PC-3 (cell line): ENCODE measurements at regions not wholly inside any gene's neighbourhood (a gene's known extent, or its start where the extent isn't known, plus 50 kb on each side); places are given as distances from the start of the nearest gene placed in this dataset.

Experiments used
- ATAC-seq: fragments of 200-7000 bp; cut with Tn5 transposase; 2 replicates; pipeline ENCODE4 v1.9.1; 2020; ENCODE audit warnings: mild to moderate bottlenecking, moderate library complexity
- BruUV-seq: library from RNA; stranded (reverse); fragments of 400-500 nt; replicated peaks from 2 replicates; lab custom pipeline; 2021; lab: Mats Ljungman, UMichigan
- CTCF ChIA-PET: fragments of 300-600 bp; sonication (Branson Sonifier 250); formaldehyde crosslinking; loops from one replicate; lab custom pipeline; 2022; ENCODE audit warnings: antibody characterized with exemption; lab: Charles Lee
- POLR2A ChIA-PET: fragments of 300-600 bp; sonication (Branson Sonifier 250); formaldehyde crosslinking; loops from one replicate; lab custom pipeline; 2022; ENCODE audit warnings: antibody characterized with exemption; ENCODE audit not compliant: unreplicated experiment; lab: Charles Lee
- DNase-seq: peaks from one replicate; pipeline ENCODE4 v3.0.0-alpha.2; 2015
- H2AFZ ChIP-seq: fragments of 300-600 bp; sonication (generic); 2 replicates; pipeline ENCODE4 v1.6.0; 2016; ENCODE audit warnings: antibody characterized with exemption, low read length
- H3F3A ChIP-seq: fragments of 300-600 bp; sonication (generic); one replicate; pipeline ENCODE4 v1.6.0; 2017; ENCODE audit warnings: antibody characterized with exemption, low read length, control low read depth, mild to moderate bottlenecking; ENCODE audit not compliant: unreplicated experiment
- H3K27ac ChIP-seq: fragments of 300-600 bp; sonication (generic); 2 replicates; pipeline ENCODE4 v1.5.1; 2016; ENCODE audit warnings: mild to moderate bottlenecking, low read length
- H3K27me3 ChIP-seq: fragments of 300-600 bp; sonication (generic); 2 replicates; pipeline ENCODE4 v1.6.1; 2016; ENCODE audit warnings: low read length, mixed read lengths
- H3K36me3 ChIP-seq: fragments of 300-600 bp; sonication (generic); 2 replicates; pipeline ENCODE4 v1.6.1; 2016; ENCODE audit warnings: low read depth, mixed run types, low read length, mixed read lengths
- H3K4me1 ChIP-seq: fragments of 300-600 bp; sonication (generic); 2 replicates; pipeline ENCODE4 v1.5.1; 2016; ENCODE audit warnings: low read length; ENCODE audit not compliant: insufficient read depth
- H3K4me2 ChIP-seq: fragments of 300-600 bp; sonication (generic); 2 replicates; pipeline ENCODE4 v1.6.0; 2016; ENCODE audit warnings: low read length
- H3K4me3 ChIP-seq: fragments of 300-600 bp; sonication (generic); 2 replicates; pipeline ENCODE4 v1.5.1; 2016; ENCODE audit warnings: mild to moderate bottlenecking, low read length, mixed read lengths
- H3K79me2 ChIP-seq: fragments of 300-600 bp; sonication (generic); 2 replicates; pipeline ENCODE4 v1.6.1; 2017; ENCODE audit warnings: low read length, mixed read lengths
- H3K9ac ChIP-seq: fragments of 300-600 bp; sonication (generic); 2 replicates; pipeline ENCODE4 v1.6.0; 2016; ENCODE audit warnings: mild to moderate bottlenecking, low read length
- H3K9me2 ChIP-seq: fragments of 300-600 bp; sonication (generic); replicated peaks from 2 replicates; pipeline ENCODE4 v1.6.1; 2016; ENCODE audit warnings: mixed run types, low read length, mixed read lengths
- H3K9me3 ChIP-seq: fragments of 300-600 bp; sonication (generic); 2 replicates; pipeline ENCODE4 v1.6.1; 2016; ENCODE audit warnings: low read length, mixed read lengths
- H4K20me1 ChIP-seq: fragments of 300-600 bp; sonication (generic); 2 replicates; pipeline ENCODE4 v1.6.1; 2016; ENCODE audit warnings: low read length, mixed read lengths
- EZH2 ChIP-seq: fragments of 300-600 bp; sonication (generic); IDR thresholded peaks from one replicate; pipeline ENCODE4 v1.6.1; 2017; ENCODE audit warnings: antibody characterized with exemption, mild to moderate bottlenecking, low read length; ENCODE audit not compliant: unreplicated experiment
- EZH2phosphoT487 ChIP-seq: fragments of 300-600 bp; sonication (generic); IDR thresholded peaks from 2 replicates; pipeline ENCODE4 v1.6.1; 2018; ENCODE audit warnings: mild to moderate bottlenecking, antibody characterized with exemption, low read length, borderline replicate concordance
- intact Hi-C: fragments of 100-400 bp; cut with micrococcal nuclease; formaldehyde crosslinking; loops from 2 replicates; pipeline ENCODE4 v1.9.0; 2023
- TF ChIP-seq, protein P1 (sequence below): fragments of 300-600 bp; sonication (generic); conservative IDR thresholded peaks from 2 replicates; pipeline ENCODE4 v1.5.1; 2017; ENCODE audit warnings: antibody characterized with exemption, low read depth, mild to moderate bottlenecking, low read length

DNA sequence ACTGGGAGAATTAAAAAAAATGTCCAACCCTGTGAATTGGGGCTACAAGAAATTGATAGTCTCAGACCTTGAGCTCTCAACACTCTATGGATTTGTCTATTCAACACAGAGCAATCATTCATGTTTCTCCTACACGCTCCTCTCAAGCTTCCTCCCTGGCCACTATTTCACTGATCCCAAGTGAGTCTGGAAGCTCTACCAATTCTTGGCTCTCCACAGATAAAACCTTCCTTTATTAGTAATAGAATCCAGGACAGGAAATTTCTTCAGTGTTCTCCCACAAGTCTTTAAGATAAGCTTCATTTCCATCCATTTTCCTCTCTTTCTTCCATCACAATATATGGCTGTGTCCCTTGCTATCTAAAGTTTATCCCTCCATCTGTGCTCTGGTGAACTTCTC lies 215.1 kb upstream of the PAPPA start:
- POLR2A ChIA-PET: no interaction called here
- no peak for DNase-seq
- no peak overlapping the region for H3K9ac ChIP-seq
- no peak overlapping the region for H2AFZ ChIP-seq
- TF ChIP-seq, protein P1, sequence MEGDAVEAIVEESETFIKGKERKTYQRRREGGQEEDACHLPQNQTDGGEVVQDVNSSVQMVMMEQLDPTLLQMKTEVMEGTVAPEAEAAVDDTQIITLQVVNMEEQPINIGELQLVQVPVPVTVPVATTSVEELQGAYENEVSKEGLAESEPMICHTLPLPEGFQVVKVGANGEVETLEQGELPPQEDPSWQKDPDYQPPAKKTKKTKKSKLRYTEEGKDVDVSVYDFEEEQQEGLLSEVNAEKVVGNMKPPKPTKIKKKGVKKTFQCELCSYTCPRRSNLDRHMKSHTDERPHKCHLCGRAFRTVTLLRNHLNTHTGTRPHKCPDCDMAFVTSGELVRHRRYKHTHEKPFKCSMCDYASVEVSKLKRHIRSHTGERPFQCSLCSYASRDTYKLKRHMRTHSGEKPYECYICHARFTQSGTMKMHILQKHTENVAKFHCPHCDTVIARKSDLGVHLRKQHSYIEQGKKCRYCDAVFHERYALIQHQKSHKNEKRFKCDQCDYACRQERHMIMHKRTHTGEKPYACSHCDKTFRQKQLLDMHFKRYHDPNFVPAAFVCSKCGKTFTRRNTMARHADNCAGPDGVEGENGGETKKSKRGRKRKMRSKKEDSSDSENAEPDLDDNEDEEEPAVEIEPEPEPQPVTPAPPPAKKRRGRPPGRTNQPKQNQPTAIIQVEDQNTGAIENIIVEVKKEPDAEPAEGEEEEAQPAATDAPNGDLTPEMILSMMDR: no peak
- TF ChIP-seq EZH2phosphoT487: no peak
- no peak for TF ChIP-seq EZH2
- no peaks in the 10 kb centered on the region for H3K9me3 ChIP-seq
- intact Hi-C loops: no loop called here
- H3K4me2 ChIP-seq: no peak overlapping the region
- CTCF ChIA-PET: no interaction called here
- no peaks in the 10 kb centered on the region for H3K27me3 ChIP-seq
- no peaks in the 10 kb centered on the region for H4K20me1 ChIP-seq
- H3F3A ChIP-seq: no peaks in the 10 kb centered on the region
- no peak for ATAC-seq
- no peaks in the 10 kb centered on the region for H3K79me2 ChIP-seq
- BruUV-seq: no TSS peak
- H3K36me3 ChIP-seq: no peaks in the 10 kb centered on the region
- H3K4me3 ChIP-seq: no peak overlapping the region
- H3K27ac ChIP-seq: no peak overlapping the region
- no peaks in the 10 kb centered on the region for H3K9me2 ChIP-seq
- peaks cover 24% of the 10 kb centered on the region for H3K4me1 ChIP-seq

- TF ChIP-seq, protein P1: no peak
- TF ChIP-seq EZH2 (no peak), EZH2phosphoT487 (no peak)
- Histone ChIP-seq H3K27me3 (no peaks in the 10 kb centered on the region), H3K36me3 (no peaks in the 10 kb centered on the region), H2AFZ (no peak overlapping the region), H3K4me2 (no peak overlapping the region), H3F3A (no peaks in the 10 kb centered on the region), H3K27ac (no peak overlapping the region), H3K9ac (no peak overlapping the region), H3K9me2 (no peaks in the 10 kb centered on the region), H3K4me1 (peaks cover 24% of the 10 kb centered on the region), H3K4me3 (no peak overlapping the region), H3K79me2 (no peaks in the 10 kb centered on the region), H4K20me1 (no peaks in the 10 kb centered on the region), H3K9me3 (no peaks in the 10 kb centered on the region)
- DNase-seq (peak; percentile 62), ATAC-seq (peak; percentile 27; the same call in 1 of the 2 replicates)
- BruUV-seq: no TSS peak
- POLR2A ChIA-PET: no interaction called here
- intact Hi-C loops: no loop called here
- CTCF ChIA-PET: no interaction called here
These were observed 214.4 kb upstream of the PAPPA start for GRCh38 chr9:115939065-115939765.

- no peaks in the 10 kb centered on the region for H3K9me3 ChIP-seq
- no peak overlapping the region for H3K4me3 ChIP-seq
- ChIA-PET POLR2A (no interaction called here), CTCF (no interaction called here)
- no peaks in the 10 kb centered on the region for H3K79me2 ChIP-seq
- H3F3A ChIP-seq: no peaks in the 10 kb centered on the region
- H3K9me2 ChIP-seq: no peaks in the 10 kb centered on the region
- no peak for TF ChIP-seq EZH2
- TF ChIP-seq, protein P1: no peak
- no peak for TF ChIP-seq EZH2phosphoT487
- DNase-seq (peak; percentile 56), ATAC-seq (peak; percentile 60)
- no peaks in the 10 kb centered on the region for H4K20me1 ChIP-seq
- H3K4me2 ChIP-seq: 0 out of 2 replicates have a peak overlapping the region, but pooled peaks have one; percentile 24
- intact Hi-C loops: no loop called here
- H3K27ac ChIP-seq: 0 out of 2 replicates have a peak overlapping the region, but pooled peaks have one; percentile 21
- peaks cover 24% of the 10 kb centered on the region for H3K4me1 ChIP-seq
- no peak overlapping the region for H3K9ac ChIP-seq
- H2AFZ ChIP-seq: no peak overlapping the region
- no peaks in the 10 kb centered on the region for H3K36me3 ChIP-seq
- no peaks in the 10 kb centered on the region for H3K27me3 ChIP-seq
- no TSS peak for BruUV-seq
These were observed 211.9 kb upstream of the PAPPA start for GRCh38 chr9:115941561-115942315.
